ENCODE measurements at regions not wholly inside any gene's neighbourhood (a gene's known extent, or its start where the extent isn't known, plus 50 kb on each side); places are given as distances from the start of the nearest gene placed in this dataset.

- no peak for DNase-seq (ENCODE audit: low spot score)
These were observed 573.5 kb upstream of the JAG1 start for GRCh38 chr20:11247046-11248010.

DNA sequence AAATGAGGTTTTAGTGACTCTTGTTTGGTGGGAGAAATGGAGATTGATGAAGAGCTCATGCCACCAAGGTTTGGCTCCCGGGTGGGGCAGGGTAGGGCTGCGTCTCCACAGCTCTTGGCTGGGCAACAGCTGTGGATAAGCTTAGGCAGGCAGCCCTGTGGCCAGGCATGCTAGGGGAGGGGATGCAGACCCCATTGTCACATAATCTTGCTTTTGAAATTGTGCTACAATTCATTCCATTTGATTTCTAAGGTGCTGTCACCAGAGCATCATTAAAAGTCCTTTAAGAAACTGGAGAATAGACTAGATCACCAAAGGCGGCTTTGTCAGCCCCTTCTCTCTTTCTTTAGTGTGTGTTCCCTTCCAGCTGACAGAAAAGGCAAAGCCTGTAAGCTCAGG is 574.2 kb upstream of the JAG1 start:
- no peak for DNase-seq (ENCODE audit: low spot score)

DNA sequence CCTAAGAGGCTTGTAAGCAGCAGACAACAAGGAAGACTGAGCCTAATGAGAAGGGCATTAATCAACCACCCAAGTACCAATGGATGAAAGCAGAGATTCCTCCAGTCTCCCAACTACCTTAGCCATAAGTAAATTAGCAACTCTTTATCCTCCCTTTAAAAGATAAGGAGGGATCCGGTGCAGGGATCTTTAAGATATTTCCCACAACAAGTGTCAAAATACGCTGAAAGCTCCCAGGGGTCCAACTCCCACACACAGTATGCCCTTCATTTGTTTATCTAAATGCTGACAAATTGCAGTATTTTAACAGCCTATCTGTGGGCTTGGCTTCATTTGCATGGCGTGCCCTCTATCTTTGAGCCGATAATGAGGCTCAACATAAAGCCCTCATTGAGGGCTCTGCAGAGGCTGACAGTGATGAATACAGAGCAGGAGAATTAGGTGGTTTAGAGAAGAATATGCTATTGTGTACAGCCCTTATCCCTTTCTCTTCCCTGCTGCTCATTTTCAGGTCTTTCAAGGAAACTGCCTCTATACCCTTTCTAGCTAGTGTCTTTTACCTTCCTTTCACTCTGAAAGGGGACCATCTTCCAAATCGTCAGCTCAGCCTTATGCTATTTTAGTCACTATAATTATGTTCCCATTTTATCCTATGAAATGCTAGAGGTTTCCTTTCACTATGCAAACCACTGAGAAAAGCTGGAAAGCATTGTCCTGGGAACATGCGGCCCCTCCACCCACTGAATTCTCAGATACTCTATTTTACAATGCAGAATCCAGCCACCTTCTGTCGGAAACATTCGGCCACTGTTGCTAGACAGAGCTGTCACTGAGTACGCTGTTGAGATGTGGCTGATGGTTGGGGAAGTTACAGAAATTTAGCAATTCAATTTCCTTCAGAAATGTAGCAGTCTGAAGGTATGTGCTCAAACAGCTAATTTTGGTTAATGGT is 575.2 kb upstream of the JAG1 start:
- no peak for DNase-seq (ENCODE audit: low spot score)

DNA sequence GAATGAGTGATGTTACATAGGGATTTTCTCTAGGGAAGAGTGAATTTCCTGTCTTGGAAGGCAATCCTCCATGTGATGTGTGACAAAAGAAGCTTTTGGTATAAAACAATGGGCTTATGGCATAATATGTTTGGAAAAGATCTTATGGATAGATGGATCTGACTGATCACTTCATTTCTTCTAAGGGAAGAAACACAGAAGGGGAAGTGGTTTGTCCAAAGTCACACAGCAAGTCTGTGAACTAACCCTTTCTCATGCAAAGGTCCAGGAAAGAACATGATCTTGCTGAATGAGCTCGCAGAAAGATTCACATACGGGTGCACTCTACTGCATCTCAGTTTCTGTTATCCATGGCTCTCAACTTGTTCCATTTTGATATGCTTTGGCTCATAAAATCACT is 575.9 kb upstream of the JAG1 start:
- DNase-seq (ENCODE audit: low spot score): no peak

DNA sequence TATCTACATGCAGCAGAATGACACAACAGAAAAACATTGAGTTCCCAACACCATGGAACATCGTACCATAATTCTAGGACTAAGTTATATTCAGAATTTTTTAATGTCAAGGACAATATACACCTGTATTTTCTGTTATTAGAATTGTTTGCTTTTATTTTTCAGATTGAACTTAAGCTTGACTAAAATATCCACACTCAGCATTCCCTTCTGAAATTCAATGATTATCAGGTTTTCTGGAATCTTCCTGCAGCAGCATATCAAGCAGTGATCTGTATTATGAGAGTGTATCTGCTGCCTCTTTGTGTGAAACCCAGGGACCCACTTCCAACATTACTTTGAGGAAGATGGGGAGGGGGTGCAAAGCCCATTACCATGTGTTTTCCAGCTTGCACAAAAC is 578.6 kb upstream of the JAG1 start:
- DNase-seq (ENCODE audit: low spot score): no peak

GRCh38 chr20:11255455-11255854 is 581.7 kb upstream of the JAG1 start:
- no peak for DNase-seq (ENCODE audit: low spot score)

- no peak for DNase-seq (ENCODE audit: low spot score)
These were observed 582.1 kb upstream of the JAG1 start for GRCh38 chr20:11255860-11256259.

- DNase-seq (ENCODE audit: low spot score): no peak
These were observed 586.8 kb upstream of the JAG1 start for GRCh38 chr20:11260611-11261010.

- no peak for DNase-seq (ENCODE audit: low spot score)
These were observed 587.8 kb upstream of the JAG1 start for GRCh38 chr20:11261533-11262000.

DNA sequence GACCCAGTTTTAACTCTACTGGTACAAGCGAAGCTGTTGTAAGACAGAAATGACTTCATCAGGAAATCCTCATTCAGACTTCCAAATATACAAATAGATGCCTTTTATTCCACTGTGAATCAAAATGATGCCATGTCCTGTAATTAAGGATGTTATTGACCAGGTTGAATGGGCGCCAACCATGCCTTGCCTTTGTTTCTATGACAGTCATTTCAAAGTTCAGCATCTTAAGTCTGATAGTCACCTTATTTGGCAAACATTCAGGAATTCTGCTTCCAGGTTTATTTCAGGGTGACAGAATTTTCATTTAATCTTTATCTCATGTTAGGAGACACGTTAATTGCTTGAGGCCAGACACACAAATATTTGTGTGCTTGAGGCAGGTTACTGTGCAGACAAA is 592.8 kb upstream of the JAG1 start:
- DNase-seq (ENCODE audit: low spot score): no peak

DNA sequence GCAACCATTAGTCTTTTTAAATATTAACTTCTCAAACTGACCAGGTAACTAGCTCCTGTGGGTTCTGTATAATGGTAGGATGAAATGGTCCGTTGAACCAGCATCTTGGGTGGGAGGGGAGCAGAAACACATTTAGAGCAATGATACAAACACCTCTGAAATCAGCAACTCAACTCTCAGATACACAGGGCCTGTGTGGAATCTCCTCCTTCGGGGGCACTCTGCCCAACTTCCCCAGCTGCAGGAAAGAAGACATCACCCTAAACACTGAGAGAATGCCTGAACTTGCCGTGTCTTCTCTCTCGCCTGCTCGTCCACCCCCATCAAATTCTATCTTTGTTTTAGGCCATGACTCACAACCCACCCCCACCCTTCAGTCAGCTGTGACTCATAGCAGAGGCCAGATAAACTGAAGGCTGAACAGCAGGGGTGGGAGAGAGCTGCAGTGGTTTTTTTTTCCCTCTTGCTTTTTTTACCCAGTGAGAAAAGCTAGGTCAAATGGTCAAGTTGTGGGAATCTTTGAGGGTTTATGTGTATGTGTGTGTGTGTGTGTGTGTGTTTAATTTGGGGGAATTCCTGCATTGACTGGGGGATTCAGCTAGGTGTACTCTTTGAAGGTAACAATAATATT is 593.4 kb upstream of the JAG1 start:
- no peak for DNase-seq (ENCODE audit: low spot score)

- no peak for DNase-seq (ENCODE audit: low spot score)
These were observed 594.0 kb upstream of the JAG1 start for GRCh38 chr20:11267762-11268335.

DNA sequence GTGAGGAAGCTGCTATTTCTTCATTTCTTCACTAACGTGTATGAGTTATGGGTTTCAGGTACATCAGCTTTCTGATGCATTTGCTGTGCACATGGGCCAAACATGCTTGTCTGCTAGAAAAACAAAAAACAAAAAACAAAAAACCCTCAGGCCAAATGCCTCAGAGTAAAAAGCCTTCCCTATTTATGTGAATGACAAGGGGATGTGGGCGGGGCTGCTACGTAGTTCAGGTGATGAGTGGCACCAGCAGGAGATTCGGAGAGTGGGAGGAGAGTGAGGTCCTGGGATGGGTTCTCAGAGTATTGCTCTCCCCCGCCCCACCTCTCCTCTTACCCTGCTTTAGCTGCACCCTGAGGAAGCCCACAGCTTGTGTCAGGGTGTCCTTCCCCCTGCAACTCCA is 596.8 kb upstream of the JAG1 start:
- no peak for DNase-seq (ENCODE audit: low spot score)

DNA sequence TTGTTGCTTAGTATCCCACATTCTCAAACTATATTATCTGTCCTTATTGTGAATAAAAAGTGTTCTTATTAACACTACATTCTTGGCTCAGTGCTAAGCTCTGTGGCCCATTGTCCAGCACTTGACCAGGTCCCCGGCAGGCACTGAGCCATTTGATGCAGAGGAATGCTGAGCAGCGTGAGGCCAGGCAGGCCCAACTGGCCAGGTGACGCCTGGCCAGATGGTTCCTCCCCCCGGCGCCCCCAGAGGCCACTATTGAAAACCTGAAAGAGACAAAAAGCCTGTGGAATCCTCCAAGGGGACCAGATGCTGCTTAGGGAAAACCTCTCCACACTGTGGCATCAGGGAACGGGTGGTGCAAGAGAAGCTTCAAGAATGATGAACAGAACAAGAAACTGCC is 597.5 kb upstream of the JAG1 start:
- no peak for DNase-seq (ENCODE audit: low spot score)

DNA sequence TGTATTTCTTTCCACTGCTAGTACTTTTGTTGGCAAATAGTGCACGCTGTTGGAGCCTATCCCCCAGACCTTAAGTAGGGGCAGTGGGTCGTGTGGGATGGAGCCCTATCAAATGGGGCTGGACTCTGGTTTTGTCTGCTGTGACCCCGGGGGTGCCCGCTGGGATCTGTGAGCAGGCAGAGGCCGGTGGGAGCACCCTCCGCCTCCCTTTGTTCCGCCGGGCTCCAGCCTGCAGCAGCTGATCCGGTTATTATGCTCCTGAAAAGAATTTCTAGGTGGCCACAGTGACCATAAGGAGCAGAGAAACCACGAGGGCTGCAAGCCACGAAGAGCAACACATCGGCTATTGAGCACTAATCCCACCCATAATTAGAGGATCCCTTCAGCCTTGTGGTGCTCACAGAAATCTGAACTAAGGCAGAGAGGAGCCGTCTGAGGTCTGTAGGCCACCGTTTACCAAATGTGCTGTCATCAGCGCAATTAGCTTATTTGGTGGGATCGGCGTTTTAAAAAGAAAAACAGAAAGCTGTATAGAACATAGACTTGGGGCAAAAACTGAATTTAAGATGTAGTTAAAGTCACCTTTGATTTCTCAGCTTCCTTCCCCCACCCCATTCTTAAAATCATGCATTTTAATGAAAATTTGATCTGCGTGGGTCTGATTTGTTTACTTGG is 598.3 kb upstream of the JAG1 start:
- DNase-seq (ENCODE audit: low spot score): no peak

DNA sequence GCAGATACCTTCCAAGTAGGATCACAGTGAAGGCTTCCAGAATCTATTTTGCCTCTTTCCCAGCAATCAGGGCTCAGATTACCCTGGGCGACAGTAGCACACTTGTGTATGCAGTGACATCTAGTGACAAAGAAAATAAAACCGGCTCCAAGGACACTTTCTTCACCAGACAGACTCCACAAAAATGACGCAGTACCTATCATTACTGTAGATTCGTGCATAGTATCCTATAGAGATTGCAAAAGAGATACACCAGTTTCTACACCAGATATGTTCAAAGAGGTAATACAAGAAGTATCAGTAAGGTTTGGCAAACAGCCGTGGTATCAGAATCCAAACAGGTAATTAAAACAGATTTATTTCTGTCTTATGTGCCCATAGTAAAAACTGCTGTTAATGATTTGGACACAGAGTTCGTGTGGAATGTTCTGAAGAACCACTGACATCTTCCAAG is 600.4 kb upstream of the JAG1 start:
- no peak for DNase-seq (ENCODE audit: low spot score)

DNA sequence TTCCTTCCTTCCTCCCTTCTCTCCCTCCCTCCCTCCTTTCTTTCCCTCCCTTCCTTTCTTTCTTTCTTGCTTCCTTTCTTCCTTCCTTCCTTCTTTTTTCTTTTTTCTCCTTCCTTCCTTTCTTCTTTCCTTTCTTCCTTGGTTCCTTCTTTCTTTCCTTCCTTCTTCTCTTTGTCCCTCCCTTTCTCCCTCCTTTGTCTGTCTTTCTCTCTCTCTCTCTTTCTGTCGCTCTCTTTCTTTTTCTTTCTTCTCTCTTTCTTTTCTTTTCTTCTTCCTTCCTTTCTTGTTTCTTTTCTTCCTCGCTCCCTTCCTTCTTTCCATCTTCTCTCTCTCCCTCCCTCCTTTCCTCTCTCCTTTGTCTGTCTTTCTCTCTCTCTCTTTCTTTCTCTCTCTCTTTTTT is 601.9 kb upstream of the JAG1 start:
- no peak for DNase-seq (ENCODE audit: low spot score)

DNA sequence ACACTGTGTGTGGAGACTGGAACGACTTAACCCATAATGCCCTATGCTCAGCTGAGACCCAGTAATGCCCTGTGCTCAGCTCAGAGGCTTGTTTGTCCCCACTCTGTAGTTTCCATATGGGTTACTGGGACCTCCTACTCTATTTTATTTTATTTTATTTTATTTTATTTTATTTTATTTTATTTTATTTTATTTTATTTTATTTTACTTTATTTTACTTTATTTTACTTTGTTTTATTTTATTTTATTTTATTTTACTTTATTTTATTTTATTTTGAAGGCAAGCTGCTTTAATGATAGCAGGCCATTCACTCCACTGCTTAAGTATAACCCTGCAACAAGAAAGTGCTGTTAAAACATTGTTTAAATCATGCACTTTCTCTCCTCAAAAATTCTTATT is 603.4 kb upstream of the JAG1 start:
- DNase-seq (ENCODE audit: low spot score): no peak

- DNase-seq (ENCODE audit: low spot score): no peak
These were observed 604.1 kb upstream of the JAG1 start for GRCh38 chr20:11277858-11278257.

- DNase-seq (ENCODE audit: low spot score): no peak
These were observed 604.7 kb upstream of the JAG1 start for GRCh38 chr20:11278461-11278860.

- DNase-seq (ENCODE audit: low spot score): no peak
These were observed 607.4 kb upstream of the JAG1 start for GRCh38 chr20:11281240-11281639.
